ENCODE measurements at regions not wholly inside any gene's neighbourhood (a gene's known extent, or its start where the extent isn't known, plus 50 kb on each side); places are given as distances from the start of the nearest gene placed in this dataset.
"Not testable (repeated sequence)": the region's sequence is repeated elsewhere in the genome, so short reads cannot be mapped to it uniquely, and the experiment has no call there.

- Histone ChIP-seq H2AFZ (ENCODE audit: insufficient read depth, low read depth, low read length, poor library complexity, severe bottlenecking) (no peak overlapping the region), H4K20me1 (ENCODE audit: insufficient read depth, low read length) (no peaks in the 10 kb centered on the region), H3K9me3 (replicated peaks in 1 of 2; ENCODE audit: control insufficient read depth in 1 of 2, insufficient read depth in 1 of 2, low read length in 2 of 2) (no peaks in the 10 kb centered on the region), H3K27ac (ENCODE audit: low read depth in 1 of 2, low read length in 2 of 2) (peak overlapping the region in 1 of 2 donors; percentile 79), H3K4me1 (ENCODE audit: control insufficient read depth in 1 of 2, insufficient read depth in 2 of 2, low read length in 2 of 2) (peaks cover 76 to 92% of the 10 kb centered on the region in 2 donors), H3K4me3 (replicated peaks in 1 of 3; ENCODE audit: low read depth in 2 of 3, low read length in 3 of 3) (no peak overlapping the region), H3K4me2 (replicated peaks; ENCODE audit: extremely low read depth, low read length, poor library complexity, severe bottlenecking) (no peak overlapping the region), H3K27me3 (ENCODE audit: control insufficient read depth in 2 of 2, insufficient read depth in 2 of 2, low read length in 2 of 2) (no peaks in the 10 kb centered on the region), H3K36me3 (replicated peaks in 1 of 2; ENCODE audit: control insufficient read depth in 1 of 2, insufficient read depth in 2 of 2, low read length in 2 of 2) (no peaks in the 10 kb centered on the region), H3K9ac (ENCODE audit: insufficient read depth, low read length, poor library complexity, severe bottlenecking) (no peak overlapping the region), H3K79me2 (ENCODE audit: insufficient read depth, low read length) (peaks cover 4% of the 10 kb centered on the region)
- no peak overlapping the region for H3K4me3 Mint-ChIP-seq
- H3K9me3 Mint-ChIP-seq: no peaks in the 10 kb centered on the region
- no peak for TF ChIP-seq CTCF (IDR thresholded peaks at IDR 0.05)
- no peaks in the 10 kb centered on the region for H3K27me3 Mint-ChIP-seq (ENCODE audit: low read depth in 3 of 3)
- no peaks in the 10 kb centered on the region for H3K36me3 Mint-ChIP-seq
- H3K27ac Mint-ChIP-seq: peak overlapping the region in 2 of 7 donors; percentile 30
- no peak for DNase-seq
- WGBS (ENCODE audit: insufficient coverage): no CpG with 5 or more reads among the region's 1 CpG
- H3K4me1 Mint-ChIP-seq: peaks cover 85% of the 10 kb centered on the region
- intact Hi-C loops (cut with micrococcal nuclease): no loop called here
Observed at GRCh38 chr5:99029172-99029571, 100.4 kb upstream of the CHD1 start.

GRCh38 chr5:99028170-99028569 lies 99.4 kb upstream of the CHD1 start:
- H3K9me3 Mint-ChIP-seq; H3K27me3 Mint-ChIP-seq (ENCODE audit: low read depth in 3 of 3); intact Hi-C loops (cut with micrococcal nuclease); H3K36me3 Mint-ChIP-seq; H3K9me3 ChIP-seq (replicated peaks in 1 of 2; ENCODE audit: control insufficient read depth in 1 of 2, insufficient read depth in 1 of 2, low read length in 2 of 2); H4K20me1 ChIP-seq (ENCODE audit: insufficient read depth, low read length); H3K9ac ChIP-seq (ENCODE audit: insufficient read depth, low read length, poor library complexity, severe bottlenecking); H3K4me3 Mint-ChIP-seq; H2AFZ ChIP-seq (ENCODE audit: insufficient read depth, low read depth, low read length, poor library complexity, severe bottlenecking); DNase-seq; H3K79me2 ChIP-seq (ENCODE audit: insufficient read depth, low read length); H3K36me3 ChIP-seq (replicated peaks in 1 of 2; ENCODE audit: control insufficient read depth in 1 of 2, insufficient read depth in 2 of 2, low read length in 2 of 2); H3K27me3 ChIP-seq (ENCODE audit: control insufficient read depth in 2 of 2, insufficient read depth in 2 of 2, low read length in 2 of 2): not testable (repeated sequence)
- H3K27ac Mint-ChIP-seq: peak overlapping the region; percentile 84 to 96 (median 91)
- peaks cover 81% of the 10 kb centered on the region for H3K4me1 Mint-ChIP-seq
- peak overlapping the region in 1 of 3 experiments; percentile 60 for H3K4me3 ChIP-seq (replicated peaks in 1 of 3; ENCODE audit: low read depth in 2 of 3, low read length in 3 of 3)
- H3K27ac ChIP-seq (ENCODE audit: low read depth in 1 of 2, low read length in 2 of 2): peak overlapping the region; percentile 71 to 79
- peak overlapping the region; percentile 75 for H3K4me2 ChIP-seq (replicated peaks; ENCODE audit: extremely low read depth, low read length, poor library complexity, severe bottlenecking)
- peaks cover 76 to 91% of the 10 kb centered on the region in 2 donors for H3K4me1 ChIP-seq (ENCODE audit: control insufficient read depth in 1 of 2, insufficient read depth in 2 of 2, low read length in 2 of 2)
- WGBS (ENCODE audit: insufficient coverage): 87% methylated on average over 6 of the region's 6 CpGs
